NT2/D1 (cell line): ENCODE measurements at regions not wholly inside any gene's neighbourhood (a gene's known extent, or its start where the extent isn't known, plus 50 kb on each side); places are given as distances from the start of the nearest gene placed in this dataset.

Experiments
- YY1 ChIP-seq: IDR thresholded peaks from 2 replicates; pipeline ENCODE4 v1.6.1; 2011; ENCODE audit not compliant: insufficient read length, insufficient read depth
- ZNF274 ChIP-seq: IDR thresholded peaks from 2 replicates; pipeline ENCODE4 v1.6.1; 2011; ENCODE audit warnings: mild to moderate bottlenecking, low read depth, low read length

GRCh38 chr4:89438102-89438831 is 130.7 kb upstream of the GPRIN3 start:
- TF ChIP-seq YY1 (no peak), ZNF274 (no peak)
